HG02840 (cell line): ENCODE measurements at regions not wholly inside any gene's neighbourhood (a gene's known extent, or its start where the extent isn't known, plus 50 kb on each side); places are given as distances from the start of the nearest gene placed in this dataset.
"Not testable (repeated sequence)": the region's sequence is repeated elsewhere in the genome, so short reads cannot be mapped to it uniquely, and the experiment has no call there.

ENCODE experiments used
- ATAC-seq: cut with Tn5 transposase; IDR thresholded peaks from one replicate; pipeline ENCODE4 v1.9.1; 2021; ENCODE audit warnings: mild to moderate bottlenecking, moderate library complexity, moderate number of reproducible peaks; ENCODE audit not compliant: unreplicated experiment, low FRiP score

- ATAC-seq, result no peak
Observed at GRCh38 chr13:111491659-111492058, 171.2 kb downstream of the TEX29 start.

- no peak for ATAC-seq
Observed at GRCh38 chr13:111492341-111492950, 172.0 kb downstream of the TEX29 start.

DNA sequence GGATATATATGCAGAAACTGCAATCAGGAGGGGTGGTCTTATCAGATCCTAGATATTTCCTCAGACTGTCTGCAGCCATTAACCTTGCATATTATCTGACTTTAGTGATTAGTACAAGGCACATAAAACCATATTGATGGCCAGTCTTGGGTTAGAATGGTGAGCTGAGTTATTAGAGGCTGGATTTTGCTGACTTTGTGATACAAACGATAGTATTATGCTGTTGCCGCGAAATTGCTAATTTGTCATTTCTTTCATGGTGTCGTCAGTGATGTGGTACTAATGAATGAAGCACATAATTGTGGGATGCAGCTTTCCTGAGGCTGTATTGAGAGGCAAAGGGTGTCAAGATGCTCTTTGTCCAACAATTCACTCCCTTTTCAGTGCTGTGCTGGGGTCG, 172.5 kb downstream of the TEX29 start:
- no peak for ATAC-seq

GRCh38 chr13:111493468-111493867, 173.0 kb downstream of the TEX29 start:
- no peak for ATAC-seq

DNA sequence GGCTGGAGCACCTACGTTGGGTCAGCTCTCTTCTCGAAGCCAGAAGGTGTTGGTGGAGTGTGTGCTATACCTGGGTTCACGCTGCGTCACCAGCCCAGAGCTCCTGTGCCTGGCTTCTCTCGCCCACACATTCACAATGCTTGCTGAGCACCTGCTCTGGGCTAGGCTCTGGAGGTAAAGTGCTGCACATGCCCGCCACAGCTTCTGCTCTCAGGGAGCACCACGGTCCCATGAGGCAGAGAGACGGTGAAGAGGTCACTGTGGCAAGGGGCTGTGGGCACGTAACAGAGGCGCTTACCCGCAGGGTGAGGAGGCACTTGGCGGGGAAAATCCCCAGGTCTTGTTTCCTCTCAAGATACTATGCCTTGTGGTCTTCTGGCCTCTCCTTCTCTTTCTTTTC, 174.2 kb downstream of the TEX29 start:
- no peak for ATAC-seq

DNA sequence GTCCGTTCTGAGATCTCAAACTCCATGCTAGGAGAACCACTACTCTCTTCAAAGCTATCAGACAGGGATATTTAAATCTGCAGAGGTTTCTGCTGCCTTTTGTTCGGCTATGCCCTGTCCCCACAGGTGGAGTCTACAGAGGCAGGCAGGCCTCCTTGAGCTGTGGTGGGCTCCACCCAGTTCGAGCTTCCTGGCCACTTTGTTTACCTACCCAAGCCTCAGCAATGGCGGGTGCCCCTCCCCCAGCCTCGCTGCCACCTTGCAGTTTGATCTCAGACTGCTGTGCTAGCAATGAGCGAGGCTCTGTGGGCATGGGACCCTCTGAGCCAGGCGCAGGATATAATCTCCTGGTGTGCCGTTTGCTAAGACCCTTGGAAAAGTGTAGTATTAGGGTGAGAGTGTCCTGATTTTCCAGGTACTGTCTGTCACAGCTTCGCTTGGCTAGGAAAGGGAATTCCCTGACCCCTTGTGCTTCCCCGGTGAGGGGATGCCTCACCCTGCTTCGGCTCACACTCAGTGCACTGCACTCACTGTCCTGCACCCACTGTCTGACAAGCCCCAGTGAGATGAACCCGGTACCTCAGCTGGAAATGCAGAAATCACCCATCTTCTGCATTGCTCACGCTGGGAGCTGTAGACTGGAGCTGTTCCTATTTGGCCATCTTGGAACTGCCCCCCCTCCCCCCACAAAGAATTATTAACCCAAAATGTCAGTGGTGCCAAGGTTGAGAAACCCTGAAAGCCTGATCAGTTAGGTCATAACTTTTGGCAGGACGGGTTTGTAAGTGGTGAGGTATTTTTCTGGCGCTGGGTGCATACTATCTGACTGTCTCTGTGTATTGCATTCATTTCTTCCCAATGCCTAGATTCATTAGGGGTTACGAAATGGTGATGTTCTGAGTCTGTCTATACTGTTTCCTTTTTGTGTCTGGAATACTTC, 181.4 kb downstream of the TEX29 start:
- not testable (repeated sequence) for ATAC-seq

DNA sequence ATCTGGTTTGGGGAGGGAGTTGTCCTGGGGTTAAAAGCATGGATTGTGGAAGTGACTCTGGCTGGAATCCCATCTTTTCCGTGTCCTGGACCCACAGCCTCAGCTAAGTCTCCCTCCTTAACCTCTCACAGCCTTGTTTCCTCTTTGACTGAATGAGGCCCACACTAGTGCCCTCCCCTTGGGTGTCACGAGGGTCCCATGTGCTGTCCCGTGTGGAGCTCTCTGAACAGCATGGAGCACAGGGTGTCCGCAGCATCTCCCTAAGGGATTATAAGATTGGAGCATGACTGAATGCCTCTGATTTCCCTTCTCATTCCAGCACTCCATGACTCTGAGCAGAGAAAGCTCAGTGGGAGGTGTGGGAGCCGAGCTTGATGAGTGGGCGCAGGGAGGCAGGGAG, 182.5 kb downstream of the TEX29 start:
- no peak for ATAC-seq

- ATAC-seq, result no peak
Observed at GRCh38 chr13:111503376-111503775, 182.9 kb downstream of the TEX29 start.

- no peak for ATAC-seq
Observed at GRCh38 chr13:111503905-111504695, 183.7 kb downstream of the TEX29 start.

DNA sequence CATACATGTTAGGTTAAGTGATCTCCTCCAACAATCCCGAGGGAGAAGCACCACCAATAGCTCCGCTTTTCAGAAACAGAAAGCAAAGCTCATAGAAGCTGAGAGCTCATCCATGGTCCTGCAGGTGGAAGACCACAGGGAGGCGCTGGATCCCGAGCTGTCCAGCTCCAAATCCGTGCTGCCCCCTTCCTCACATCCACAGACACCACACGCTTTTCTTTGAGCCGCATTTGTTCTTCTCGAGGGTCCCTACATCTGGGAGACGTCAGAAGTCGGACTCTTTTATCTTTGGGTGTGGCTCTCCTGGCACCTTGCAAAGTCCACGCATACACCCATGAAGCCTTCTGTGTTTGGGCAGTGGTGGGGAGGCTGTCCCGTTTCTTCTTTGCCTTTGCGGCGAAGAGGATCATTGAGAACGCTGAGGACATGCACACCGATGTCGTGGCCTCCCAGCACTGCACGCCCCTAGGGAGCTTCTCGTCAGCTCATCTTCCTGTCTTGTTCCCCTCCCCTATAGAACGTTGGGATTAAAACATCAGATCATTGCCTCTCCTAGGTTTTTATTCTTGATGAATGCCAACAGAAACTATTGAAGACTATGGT, 184.8 kb downstream of the TEX29 start:
- no peak for ATAC-seq

GRCh38 chr13:111506125-111506524, 185.7 kb downstream of the TEX29 start:
- no peak for ATAC-seq

DNA sequence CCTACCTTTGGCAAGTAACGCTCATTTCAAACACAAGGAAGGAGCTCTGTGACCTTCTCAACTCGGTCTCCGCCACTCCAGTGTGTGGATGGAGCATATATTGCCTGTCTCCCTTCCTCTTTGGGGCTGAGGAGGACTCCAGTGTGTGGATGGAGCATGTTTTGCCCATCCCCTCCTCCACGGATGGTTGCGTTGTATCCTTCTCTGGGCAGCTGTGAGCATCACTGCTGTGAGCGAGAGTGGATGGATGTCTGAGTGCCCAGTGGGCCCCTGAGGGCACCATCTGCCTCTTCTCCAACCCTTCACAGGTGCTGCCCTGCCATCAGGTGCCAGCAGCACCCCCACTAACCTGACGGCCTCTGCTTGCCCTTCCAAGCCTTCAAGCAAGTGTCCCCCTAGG, 186.2 kb downstream of the TEX29 start:
- ATAC-seq, result no peak

DNA sequence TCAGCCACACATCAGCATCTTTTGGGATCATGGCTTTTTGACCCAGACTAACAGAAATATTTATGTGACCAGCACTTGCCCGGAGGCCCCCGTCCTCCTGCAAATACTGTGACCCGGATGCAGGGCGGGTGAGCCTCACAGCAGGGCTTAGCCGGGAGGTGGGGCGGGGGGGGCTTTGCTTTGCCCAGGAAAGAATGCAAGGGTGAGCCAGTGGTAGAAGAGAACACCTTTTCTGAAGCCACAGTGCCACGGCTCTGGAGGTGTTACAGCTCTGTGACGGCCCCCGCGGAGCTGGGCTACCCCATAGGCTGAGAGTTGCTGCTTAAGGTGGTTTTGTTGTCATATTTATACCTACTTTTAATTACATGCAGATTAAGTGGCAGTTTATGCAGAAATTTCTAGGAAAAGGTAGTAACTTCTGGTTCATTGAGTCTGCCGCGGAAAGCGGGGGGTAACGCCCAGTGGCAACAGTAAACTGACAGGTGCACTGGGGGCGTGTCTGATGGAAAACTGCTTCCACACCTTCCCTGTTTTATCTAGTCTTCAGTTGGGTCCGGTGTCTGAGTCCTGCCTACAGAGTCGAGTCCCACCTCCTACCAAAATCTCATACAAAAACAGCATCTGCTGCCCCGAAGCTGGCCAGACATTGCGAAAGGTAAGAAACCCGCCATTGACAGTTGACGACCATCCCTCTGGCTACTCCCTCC, 187.9 kb downstream of the TEX29 start:
- no peak for ATAC-seq

- ATAC-seq, result no peak
Observed at GRCh38 chr13:111508902-111509509, 188.6 kb downstream of the TEX29 start.

DNA sequence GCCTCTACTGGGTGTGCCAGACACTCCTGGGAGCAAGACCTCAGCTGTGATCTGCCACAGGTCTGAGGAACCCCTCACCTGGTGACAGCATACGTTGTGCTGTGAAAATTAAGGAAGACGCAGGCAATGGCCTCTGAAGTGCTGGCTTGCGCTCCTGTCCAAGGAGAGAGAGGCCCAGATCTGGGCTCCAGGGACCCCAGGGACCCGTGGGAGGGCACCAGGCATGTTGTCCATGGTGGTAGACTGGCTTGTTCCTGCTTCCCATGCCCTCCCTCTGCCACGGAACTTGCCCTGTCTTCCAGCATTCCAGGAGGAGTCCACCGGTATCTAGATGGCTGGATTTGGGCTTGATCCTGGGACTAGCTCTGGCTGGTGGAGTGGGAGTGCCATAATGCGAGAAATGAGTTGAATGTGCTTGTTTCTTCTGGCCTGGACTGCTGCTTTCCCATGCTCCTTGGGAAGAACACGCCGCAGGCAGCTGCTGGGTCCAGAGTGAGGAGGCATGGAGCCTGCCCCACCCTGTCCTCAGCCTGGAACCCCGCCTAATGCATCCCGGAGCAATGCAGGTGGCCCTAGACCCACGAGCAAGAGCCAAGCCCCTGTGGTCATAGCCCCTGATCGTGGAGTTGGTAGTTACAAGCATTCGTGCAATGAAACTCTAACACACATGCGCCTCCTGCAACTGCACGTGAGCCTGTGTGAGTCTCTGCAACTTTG, 190.2 kb downstream of the TEX29 start:
- ATAC-seq, result no peak

- no peak for ATAC-seq
Observed at GRCh38 chr13:111511219-111511732, 190.8 kb downstream of the TEX29 start.

DNA sequence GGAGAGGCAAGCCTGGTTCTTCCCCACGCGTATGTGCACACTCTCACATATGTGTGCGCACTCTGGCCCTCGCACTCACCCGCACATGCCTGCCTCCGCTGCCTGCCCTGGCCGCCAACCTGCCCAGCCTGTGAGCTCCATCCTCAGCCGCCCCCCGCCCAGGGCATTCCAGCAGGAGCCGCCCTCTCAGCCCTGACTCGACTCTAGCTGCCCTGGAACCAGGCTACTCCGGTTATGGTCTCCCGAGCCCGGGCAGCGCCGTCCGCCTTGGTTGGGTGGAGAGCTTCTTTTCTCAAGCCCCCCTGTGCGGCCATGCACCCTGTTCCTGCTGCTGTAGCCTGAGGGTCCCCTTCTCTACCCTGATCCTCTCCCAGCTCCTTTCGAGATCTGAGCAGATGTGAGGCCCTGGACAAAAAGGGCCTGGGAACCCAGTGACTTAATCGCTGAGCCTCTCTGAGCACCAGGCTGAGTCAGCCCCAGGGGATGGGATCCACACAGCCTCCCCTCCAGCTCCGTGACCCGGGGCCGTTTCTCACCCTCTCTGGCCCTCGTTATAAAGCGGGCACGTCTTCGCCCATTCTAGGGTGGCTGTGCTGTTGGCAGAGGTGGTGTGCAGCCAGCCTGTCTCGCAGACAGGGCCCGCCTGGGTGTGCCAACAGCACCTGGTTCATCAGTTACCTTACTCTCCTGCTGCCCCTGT, 191.5 kb downstream of the TEX29 start:
- no peak for ATAC-seq

DNA sequence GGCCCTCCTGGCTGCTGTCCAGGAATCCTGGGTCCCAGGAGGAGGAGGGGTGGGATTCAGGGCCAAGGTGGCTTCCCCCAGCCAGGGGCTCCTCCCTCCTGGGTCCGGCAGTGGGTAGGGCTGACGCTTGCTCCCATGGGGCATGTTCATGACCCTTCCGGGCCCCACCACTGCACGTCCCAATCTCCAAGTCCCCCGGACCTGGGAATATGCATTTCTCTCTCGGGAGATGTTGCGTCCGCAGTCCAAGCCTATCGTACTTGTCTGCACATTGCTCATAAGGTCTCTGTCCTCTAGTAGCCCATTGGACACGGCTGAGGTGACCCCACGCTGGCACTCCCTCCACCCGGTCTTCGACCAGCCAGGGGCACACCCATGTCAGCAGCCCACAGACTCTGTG, 192.3 kb downstream of the TEX29 start:
- no peak for ATAC-seq
